HepG2 (cell line): ENCODE measurements at regions not wholly inside any gene's neighbourhood (a gene's known extent, or its start where the extent isn't known, plus 50 kb on each side); places are given as distances from the start of the nearest gene placed in this dataset.

Experiments
- MZF1 ChIP-seq: sonication (generic); formaldehyde crosslinking; IDR thresholded peaks from 2 replicates; pipeline ENCODE4 v1.8.1; 2023; ENCODE audit warnings: mild to moderate bottlenecking, missing genetic modification reagents, borderline replicate concordance
- RBFOX2 ChIP-seq: fragments of 200-400 bp; formaldehyde crosslinking; IDR thresholded peaks from 2 replicates; pipeline ENCODE4 v1.6.1; 2017; ENCODE audit warnings: low read depth, mild to moderate bottlenecking, low read length

DNA sequence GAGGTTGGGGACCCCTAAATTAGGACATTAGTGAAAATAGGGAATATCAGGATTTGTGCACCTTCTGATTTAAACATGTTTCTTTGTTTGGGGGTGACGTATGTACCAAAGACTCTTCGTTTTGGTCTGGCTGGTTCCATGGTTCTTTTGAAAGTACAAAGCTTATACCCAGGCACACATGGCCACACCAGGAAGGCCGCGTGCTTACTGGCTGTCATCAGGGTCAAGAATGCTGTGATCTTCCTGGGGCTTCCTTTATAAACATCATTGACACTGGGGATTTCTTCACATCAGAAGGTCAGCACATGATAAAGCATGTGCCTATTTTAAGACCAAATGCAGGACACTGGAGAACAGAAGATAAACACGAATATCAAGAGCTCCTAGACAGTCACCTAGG is 230.6 kb upstream of the ID2 start:
- no peak for TF ChIP-seq MZF1 (CRISPR knock-in tag)
- no peak for TF ChIP-seq RBFOX2
